Left ventricle myocardium inferior (tissue), 1 donor: ENCODE measurements at regions not wholly inside any gene's neighbourhood (a gene's known extent, or its start where the extent isn't known, plus 50 kb on each side); places are given as distances from the start of the nearest gene placed in this dataset.

ENCODE experiments used
- DNase-seq: peaks from one replicate; pipeline ENCODE4 v3.0.0-alpha.2; 2020
- H3K27ac ChIP-seq: fragments of 200-600 bp; replicated peaks from 2 replicates; pipeline ENCODE4 v1.8.0; 2021
- H3K27me3 ChIP-seq: fragments of 200-600 bp; 2 replicates; pipeline ENCODE4 v1.8.0; 2021; ENCODE audit warnings: low read depth
- H3K36me3 ChIP-seq: fragments of 200-600 bp; 2 replicates; pipeline ENCODE4 v1.8.0; 2021
- H3K4me1 ChIP-seq: fragments of 200-600 bp; 2 replicates; pipeline ENCODE4 v1.8.0; 2021
- H3K4me3 ChIP-seq: fragments of 200-600 bp; 2 replicates; pipeline ENCODE4 v1.8.0; 2021; ENCODE audit warnings: mild to moderate bottlenecking, moderate library complexity
- H3K9me3 ChIP-seq: fragments of 200-600 bp; replicated peaks from 2 replicates; pipeline ENCODE4 v1.8.0; 2021
- intact Hi-C: fragments of 100-400 bp; cut with micrococcal nuclease; formaldehyde crosslinking; loops from one replicate; pipeline ENCODE4 v1.11.0; 2022
- TF ChIP-seq, protein P1 (sequence below): fragments of 200-600 bp; IDR thresholded peaks from 2 replicates; pipeline ENCODE4 v1.8.0; 2021; ENCODE audit warnings: antibody characterized with exemption, mild to moderate bottlenecking, borderline replicate concordance
- donor health status: DM: no; HTN: yes; CAD: no; lungs with severe emphysema.

DNA sequence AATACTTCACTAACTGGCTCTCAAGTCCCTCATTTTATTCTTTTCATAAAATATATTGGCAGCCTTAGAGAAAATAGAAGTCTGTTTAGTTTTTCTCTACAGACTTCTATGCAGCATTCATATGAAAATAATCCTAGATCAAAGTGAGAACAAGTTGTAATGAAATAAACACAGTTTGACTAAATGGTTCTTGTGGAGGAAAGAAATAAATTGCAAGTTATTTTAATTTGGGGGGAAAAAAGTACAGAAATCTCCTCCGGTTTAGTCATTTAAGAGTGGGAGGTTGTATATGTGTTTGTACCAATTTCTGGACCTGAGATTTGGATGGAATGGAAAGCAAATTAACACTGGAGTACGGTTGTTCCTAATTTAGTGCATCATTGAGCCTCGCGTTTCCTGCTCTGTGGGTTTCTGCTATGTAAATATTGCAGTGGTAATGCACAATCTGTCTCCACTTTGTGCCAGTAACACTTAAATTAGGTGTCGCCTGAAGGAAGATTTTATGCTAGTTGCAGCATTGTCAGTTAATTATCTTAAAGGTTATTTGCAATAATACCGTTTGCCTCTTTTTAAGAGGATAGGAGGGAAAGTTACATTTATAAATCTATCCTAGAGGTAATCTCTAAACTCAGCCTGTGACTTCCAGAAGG is 100.2 kb downstream of the ZIC5 start:
- Histone ChIP-seq H3K4me1 (no peaks in the 10 kb centered on the region), H3K27ac (no peak overlapping the region), H3K4me3 (no peak overlapping the region), H3K27me3 (no peaks in the 10 kb centered on the region), H3K36me3 (no peaks in the 10 kb centered on the region), H3K9me3 (no peaks in the 10 kb centered on the region)
- TF ChIP-seq, protein P1, sequence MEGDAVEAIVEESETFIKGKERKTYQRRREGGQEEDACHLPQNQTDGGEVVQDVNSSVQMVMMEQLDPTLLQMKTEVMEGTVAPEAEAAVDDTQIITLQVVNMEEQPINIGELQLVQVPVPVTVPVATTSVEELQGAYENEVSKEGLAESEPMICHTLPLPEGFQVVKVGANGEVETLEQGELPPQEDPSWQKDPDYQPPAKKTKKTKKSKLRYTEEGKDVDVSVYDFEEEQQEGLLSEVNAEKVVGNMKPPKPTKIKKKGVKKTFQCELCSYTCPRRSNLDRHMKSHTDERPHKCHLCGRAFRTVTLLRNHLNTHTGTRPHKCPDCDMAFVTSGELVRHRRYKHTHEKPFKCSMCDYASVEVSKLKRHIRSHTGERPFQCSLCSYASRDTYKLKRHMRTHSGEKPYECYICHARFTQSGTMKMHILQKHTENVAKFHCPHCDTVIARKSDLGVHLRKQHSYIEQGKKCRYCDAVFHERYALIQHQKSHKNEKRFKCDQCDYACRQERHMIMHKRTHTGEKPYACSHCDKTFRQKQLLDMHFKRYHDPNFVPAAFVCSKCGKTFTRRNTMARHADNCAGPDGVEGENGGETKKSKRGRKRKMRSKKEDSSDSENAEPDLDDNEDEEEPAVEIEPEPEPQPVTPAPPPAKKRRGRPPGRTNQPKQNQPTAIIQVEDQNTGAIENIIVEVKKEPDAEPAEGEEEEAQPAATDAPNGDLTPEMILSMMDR: no peak
- intact Hi-C loops: no loop called here
- no peak for DNase-seq

DNA sequence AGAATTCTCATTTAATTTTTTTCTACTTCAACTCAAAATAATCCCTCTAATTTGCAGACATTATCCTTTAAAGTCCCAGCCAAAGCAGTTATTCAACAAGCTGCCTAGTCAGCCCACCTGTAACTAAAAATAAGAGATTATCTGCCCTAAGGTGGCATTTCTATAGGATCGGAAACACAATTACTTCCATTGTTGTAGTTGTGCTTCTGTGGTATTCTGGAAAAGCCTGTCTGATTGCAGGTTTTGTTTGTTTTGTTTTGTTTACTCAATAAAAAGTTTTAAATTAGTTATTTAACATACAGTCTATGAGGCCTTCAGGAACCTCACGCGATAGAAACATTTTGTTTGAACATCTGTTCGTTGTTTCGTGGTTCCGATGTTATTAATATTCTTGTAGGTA is 101.0 kb downstream of the ZIC5 start:
- Histone ChIP-seq H3K9me3 (no peaks in the 10 kb centered on the region), H3K4me3 (no peak overlapping the region), H3K27ac (no peak overlapping the region), H3K27me3 (no peaks in the 10 kb centered on the region), H3K36me3 (no peaks in the 10 kb centered on the region), H3K4me1 (no peaks in the 10 kb centered on the region)
- intact Hi-C loops: no loop called here
- DNase-seq: no peak
- TF ChIP-seq, protein P1: no peak

DNA sequence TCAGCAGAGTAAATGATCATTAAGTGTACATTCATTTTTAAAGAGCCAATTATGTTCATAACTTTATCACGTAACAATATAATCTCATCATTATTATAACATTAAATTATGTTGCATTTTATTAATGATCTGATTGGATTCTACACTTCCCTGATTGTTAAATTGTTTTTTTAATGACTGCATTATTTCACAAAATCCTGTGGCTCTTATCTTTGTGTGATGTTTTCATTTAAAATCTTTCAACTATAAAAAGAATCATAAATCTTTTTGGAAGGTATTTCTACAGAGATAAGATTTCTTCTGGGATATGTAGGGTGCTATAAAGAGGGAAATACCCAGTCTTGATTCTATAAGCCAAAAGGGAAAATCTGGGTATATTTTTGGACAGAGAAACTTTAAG is 101.7 kb downstream of the ZIC5 start:
- Histone ChIP-seq H3K9me3 (no peaks in the 10 kb centered on the region), H3K36me3 (no peaks in the 10 kb centered on the region), H3K27me3 (no peaks in the 10 kb centered on the region), H3K4me1 (no peaks in the 10 kb centered on the region), H3K27ac (no peak overlapping the region), H3K4me3 (no peak overlapping the region)
- DNase-seq: no peak
- TF ChIP-seq, protein P1: no peak
- intact Hi-C loops: no loop called here

DNA sequence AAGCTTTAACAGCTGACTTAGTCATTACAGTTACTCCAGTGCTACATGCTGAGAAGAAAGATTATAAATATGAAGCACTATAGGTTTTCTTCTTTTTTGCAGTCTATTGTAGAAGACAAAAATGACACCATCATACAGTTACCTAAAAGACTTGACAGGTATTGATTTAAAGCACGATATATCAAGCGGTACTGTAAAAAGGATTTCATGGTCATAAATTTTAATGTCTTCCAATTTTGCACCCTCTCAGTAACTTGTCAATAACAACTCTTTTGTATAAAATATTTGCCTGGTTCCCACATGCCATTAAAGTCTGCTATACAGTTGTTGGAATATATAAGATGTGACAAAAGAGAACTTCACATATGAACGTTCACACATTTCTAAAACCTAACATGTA is 102.8 kb downstream of the ZIC5 start:
- H3K4me1 ChIP-seq: no peaks in the 10 kb centered on the region
- H3K4me3 ChIP-seq: no peak overlapping the region
- H3K9me3 ChIP-seq: no peaks in the 10 kb centered on the region
- H3K27me3 ChIP-seq: no peaks in the 10 kb centered on the region
- intact Hi-C loops: no loop called here
- no peak overlapping the region for H3K27ac ChIP-seq
- TF ChIP-seq, protein P1: no peak
- no peaks in the 10 kb centered on the region for H3K36me3 ChIP-seq
- no peak for DNase-seq

DNA sequence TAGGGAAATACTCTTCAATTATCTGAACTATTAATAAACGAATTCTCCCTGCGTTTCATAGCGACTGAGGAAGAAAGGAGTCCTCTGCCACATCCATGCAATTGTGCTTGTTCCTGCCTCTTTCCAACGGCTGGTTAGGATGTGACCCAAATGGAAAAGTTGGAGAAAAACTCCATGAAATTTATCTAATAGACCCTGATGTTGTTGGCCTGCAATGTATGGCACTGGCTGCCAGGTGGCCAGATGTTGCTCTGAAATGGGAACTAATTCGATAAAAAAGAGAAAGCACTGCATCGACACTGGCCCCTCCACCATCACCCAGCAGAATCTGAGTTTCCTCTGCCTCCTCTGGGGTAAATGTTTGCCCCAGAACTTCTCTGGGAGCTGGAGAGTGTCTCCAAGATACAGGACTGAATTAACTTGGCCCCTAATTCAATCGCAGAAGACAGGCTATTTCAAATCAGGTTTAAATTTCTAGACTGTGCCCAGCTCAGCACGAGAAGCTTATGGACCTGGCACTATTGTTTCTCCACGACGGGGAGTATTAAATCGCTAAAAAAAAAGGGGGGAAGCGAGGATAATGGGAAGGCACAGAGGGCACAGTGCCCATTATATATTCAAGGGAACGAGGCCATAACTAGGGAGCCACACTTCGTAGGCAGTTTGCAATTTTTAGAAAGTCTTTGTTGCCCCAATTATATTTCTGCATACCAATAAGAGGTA is 103.9 kb downstream of the ZIC5 start:
- Histone ChIP-seq H3K27ac (no peak overlapping the region), H3K36me3 (no peaks in the 10 kb centered on the region), H3K9me3 (no peaks in the 10 kb centered on the region), H3K4me3 (no peak overlapping the region), H3K27me3 (no peaks in the 10 kb centered on the region), H3K4me1 (no peaks in the 10 kb centered on the region)
- no peak for DNase-seq
- TF ChIP-seq, protein P1: no peak
- intact Hi-C loops: no loop called here
